Right lung (tissue), 2 donors: ENCODE measurements at regions not wholly inside any gene's neighbourhood (a gene's known extent, or its start where the extent isn't known, plus 50 kb on each side); places are given as distances from the start of the nearest gene placed in this dataset.
"Not testable (repeated sequence)": the region's sequence is repeated elsewhere in the genome, so short reads cannot be mapped to it uniquely, and the experiment has no call there.

Experiments
- DNase-seq, 2 donors: peaks; one replicate each; pipeline ENCODE4 v3.0.0-alpha.2; 2013

- DNase-seq: no peak
These were observed 90.8 kb downstream of the ARL4C start for GRCh38 chr2:234406085-234406484.

- no peak for DNase-seq
These were observed 91.4 kb downstream of the ARL4C start for GRCh38 chr2:234405462-234405861.

GRCh38 chr2:234404957-234405356, 91.9 kb downstream of the ARL4C start:
- DNase-seq: no peak

- no peak for DNase-seq
These were observed 93.1 kb downstream of the ARL4C start for GRCh38 chr2:234403751-234404150.

GRCh38 chr2:234403074-234403473, 93.8 kb downstream of the ARL4C start:
- DNase-seq: no peak

- no peak for DNase-seq
These were observed 95.5 kb downstream of the ARL4C start for GRCh38 chr2:234401426-234401825.

- DNase-seq: no peak
These were observed 97.2 kb downstream of the ARL4C start for GRCh38 chr2:234399451-234400246.

- no peak for DNase-seq
These were observed 98.3 kb downstream of the ARL4C start for GRCh38 chr2:234398531-234398930.

- no peak for DNase-seq
These were observed 100.9 kb downstream of the ARL4C start for GRCh38 chr2:234395891-234396420.

GRCh38 chr2:234394450-234394849, 102.4 kb downstream of the ARL4C start:
- DNase-seq: no peak

GRCh38 chr2:234393354-234393753, 103.5 kb downstream of the ARL4C start:
- no peak for DNase-seq

- no peak for DNase-seq
These were observed 104.8 kb downstream of the ARL4C start for GRCh38 chr2:234392041-234392615.

GRCh38 chr2:234391625-234392024, 105.3 kb downstream of the ARL4C start:
- no peak for DNase-seq

GRCh38 chr2:234389661-234390060, 107.2 kb downstream of the ARL4C start:
- not testable (repeated sequence) for DNase-seq

- no peak for DNase-seq
These were observed 108.3 kb downstream of the ARL4C start for GRCh38 chr2:234388591-234388990.

GRCh38 chr2:234386971-234387370, 109.9 kb downstream of the ARL4C start:
- no peak for DNase-seq

- DNase-seq: no peak
These were observed 114.8 kb downstream of the ARL4C start for GRCh38 chr2:234382131-234382530.

- not testable (repeated sequence) for DNase-seq
These were observed 117.9 kb downstream of the ARL4C start for GRCh38 chr2:234378958-234379357.

GRCh38 chr2:234378440-234378839, 118.4 kb downstream of the ARL4C start:
- no peak for DNase-seq

- DNase-seq: no peak
These were observed 119.0 kb downstream of the ARL4C start for GRCh38 chr2:234377761-234378391.

GRCh38 chr2:234376229-234376628, 120.7 kb downstream of the ARL4C start:
- DNase-seq: no peak

GRCh38 chr2:234375176-234375880, 121.6 kb downstream of the ARL4C start:
- no peak for DNase-seq
